ENCODE measurements at regions not wholly inside any gene's neighbourhood (a gene's known extent, or its start where the extent isn't known, plus 50 kb on each side); places are given as distances from the start of the nearest gene placed in this dataset.

- no peak for DNase-seq
These were observed 488.0 kb downstream of the CBLN2 start for GRCh38 chr18:72056171-72056570.

DNA sequence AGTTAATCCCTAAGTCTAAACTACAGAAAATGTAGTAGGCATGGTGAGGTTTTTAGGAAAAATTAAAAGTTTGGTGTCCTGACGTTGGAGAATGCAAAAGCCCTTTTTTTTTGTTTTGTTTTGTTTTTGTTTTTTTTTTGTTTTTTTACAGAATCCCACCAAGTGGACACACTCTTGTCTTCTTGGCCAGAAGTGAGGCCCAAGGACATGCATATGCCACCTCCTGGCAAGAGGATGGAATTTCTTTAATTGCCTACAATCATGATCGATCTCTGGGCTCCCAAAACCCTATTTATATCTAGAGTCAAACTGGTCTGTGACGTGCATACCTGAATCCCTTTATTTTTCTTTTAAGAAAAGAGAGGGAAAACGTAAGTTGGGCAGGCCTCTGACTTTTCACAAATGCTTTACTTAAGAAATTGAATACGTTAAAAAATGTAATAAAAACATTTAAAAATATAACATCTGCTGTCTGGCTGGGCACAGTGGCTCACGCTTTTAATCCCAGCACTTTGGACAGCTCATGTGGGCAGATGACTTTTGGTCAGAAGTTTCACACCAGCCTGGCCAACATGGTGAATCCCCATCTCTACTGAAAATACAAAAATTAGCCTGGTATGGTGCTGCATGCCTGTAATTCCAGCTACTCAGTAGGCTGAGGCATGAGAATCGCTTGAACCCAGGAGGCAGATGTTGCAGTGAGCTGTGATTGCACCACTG, 502.7 kb downstream of the CBLN2 start:
- DNase-seq, result no peak

DNA sequence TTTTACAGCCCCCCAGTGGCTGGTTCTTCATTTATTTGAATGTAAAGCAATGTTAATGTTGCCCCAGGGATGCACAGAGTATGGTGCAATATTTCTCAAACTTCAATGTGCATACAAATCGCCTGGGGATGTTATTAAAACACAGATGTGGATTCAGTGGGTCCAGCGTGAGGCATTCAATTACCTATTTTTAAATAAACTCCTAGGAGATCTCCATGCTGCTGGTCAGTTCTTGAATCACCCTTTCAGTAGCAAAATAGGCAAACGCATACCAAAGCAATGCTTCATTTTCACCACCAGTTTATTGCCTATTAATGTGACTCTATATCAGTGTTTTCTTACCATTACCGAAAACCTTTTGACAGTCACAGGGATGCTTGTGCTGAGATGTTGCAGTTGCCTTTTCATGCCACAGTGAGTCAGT, 530.7 kb downstream of the CBLN2 start:
- no peak for DNase-seq

- no peak for DNase-seq
These were observed 545.5 kb downstream of the CBLN2 start for GRCh38 chr18:71998547-71999097.

- DNase-seq, result no peak
These were observed 548.2 kb downstream of the CBLN2 start for GRCh38 chr18:71995904-71996465.

DNA sequence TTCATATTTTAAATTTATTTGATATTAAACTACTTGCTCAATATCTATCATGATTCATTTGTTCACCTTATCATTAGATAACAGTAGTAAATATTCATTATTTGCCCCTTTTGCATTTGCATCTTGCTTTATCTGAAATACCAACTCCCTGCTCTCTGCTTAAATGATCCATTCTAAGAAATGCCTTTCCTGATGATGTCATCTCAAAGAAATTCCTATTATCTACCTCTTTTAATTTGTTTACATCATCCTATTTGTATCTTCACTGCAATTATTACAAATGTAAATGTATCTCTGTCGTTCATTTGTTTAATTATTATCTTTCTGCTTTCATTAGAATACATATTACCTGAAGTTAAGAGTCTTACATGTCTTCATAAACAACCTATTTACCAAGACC, 549.9 kb downstream of the CBLN2 start:
- no peak for DNase-seq

- DNase-seq, result no peak
These were observed 554.5 kb downstream of the CBLN2 start for GRCh38 chr18:71989616-71990015.

DNA sequence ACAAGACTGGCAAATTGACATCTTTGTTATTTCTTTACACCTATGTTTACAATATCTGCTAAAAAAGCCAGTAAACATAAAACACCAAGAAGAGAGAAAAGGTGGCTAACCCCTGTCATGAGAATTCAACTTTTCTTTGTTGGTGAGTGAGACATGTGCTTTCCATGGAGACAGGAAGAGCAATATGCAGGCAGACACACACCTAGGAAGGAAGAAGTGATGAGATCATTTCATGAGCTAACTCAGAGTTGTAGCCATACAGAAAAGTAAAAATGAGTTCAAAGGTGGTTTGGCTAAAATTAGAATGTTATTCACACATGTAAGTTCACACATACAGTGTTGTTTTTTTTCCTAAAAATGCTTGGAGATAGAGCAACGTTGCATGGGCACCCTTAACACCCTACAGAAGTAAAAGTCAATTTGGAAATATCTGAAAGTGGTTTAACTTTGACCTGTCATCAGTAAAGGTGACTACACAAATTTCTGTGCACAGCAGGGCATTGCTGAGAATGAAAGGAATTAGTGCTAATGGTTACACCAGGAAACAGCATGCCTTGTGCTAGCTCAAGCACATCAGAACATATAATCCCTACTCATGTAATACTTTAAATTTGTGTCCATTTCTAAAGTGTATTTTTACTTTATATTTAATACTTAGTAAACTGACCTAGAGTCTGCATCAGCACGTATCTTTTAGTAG, 557.6 kb downstream of the CBLN2 start:
- DNase-seq, result no peak

GRCh38 chr18:71976744-71977143, 567.4 kb downstream of the CBLN2 start:
- DNase-seq, result no peak

- DNase-seq, result no peak
These were observed 577.4 kb downstream of the CBLN2 start for GRCh38 chr18:71966791-71967190.

DNA sequence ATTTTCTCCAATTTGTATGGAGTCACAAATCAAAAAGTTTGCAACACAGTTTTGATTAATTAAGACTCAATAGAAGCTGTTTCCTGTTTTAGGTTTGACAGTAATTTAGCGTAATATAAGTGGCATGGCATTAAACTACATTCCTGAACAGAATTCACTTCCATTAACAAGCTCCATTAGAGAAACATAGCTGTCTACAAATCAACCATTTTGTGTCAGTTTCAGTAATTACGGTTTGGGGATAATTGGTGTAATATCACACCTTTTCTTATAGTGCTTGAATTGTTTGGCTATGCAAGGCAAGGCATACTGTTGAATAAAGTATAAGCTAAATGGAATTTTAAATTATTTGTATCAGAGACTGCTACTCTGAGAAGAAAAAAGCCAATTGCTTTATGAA, 585.5 kb downstream of the CBLN2 start:
- no peak for DNase-seq

GRCh38 chr18:71951001-71951400, 593.1 kb downstream of the CBLN2 start:
- DNase-seq, result no peak

GRCh38 chr18:71942433-71942832, 601.7 kb downstream of the CBLN2 start:
- DNase-seq, result no peak

- no peak for DNase-seq
These were observed 604.7 kb downstream of the CBLN2 start for GRCh38 chr18:71939483-71939882.

- DNase-seq, result no peak
These were observed 607.4 kb downstream of the CBLN2 start for GRCh38 chr18:71936744-71937143.

GRCh38 chr18:71919211-71919610, 624.9 kb downstream of the CBLN2 start:
- DNase-seq, result no peak

DNA sequence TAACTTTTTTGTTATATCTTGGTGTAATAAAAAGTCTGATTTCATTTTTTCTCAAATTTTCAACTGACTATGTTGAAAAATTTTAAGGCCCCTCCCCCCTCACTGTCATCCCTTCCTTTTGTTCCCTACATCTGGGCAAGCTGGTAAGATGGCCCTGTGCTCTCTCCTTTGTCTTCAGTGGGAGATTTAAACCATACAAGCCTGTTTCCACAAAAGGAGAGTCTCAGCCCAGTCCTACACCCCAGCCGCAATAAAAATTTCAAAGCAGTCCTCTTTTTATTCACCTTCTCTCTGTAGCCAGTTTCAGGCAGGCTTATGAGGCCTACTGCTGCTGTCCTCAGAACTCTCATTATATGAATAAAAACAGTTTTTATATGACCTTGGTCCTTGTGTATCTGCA, 630.5 kb downstream of the CBLN2 start:
- DNase-seq, result no peak

DNA sequence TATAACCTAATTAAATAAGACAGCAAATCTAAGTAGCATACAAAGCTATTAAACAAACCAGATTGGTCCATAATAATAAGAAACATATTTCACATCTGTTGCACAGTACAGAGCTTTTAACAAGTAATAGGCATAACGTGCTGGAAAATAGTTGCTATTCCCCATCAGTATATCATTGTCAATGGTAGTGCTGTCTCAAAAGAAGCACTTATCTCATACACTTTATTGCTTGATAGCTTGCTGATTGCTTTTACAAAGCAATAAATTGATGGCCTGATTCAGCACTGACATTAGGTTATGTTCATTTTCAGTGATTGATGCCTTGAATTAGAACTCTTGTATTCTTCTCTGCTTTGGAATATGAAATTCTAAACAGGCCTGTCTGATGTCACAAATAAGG, 641.7 kb downstream of the CBLN2 start:
- no peak for DNase-seq

DNA sequence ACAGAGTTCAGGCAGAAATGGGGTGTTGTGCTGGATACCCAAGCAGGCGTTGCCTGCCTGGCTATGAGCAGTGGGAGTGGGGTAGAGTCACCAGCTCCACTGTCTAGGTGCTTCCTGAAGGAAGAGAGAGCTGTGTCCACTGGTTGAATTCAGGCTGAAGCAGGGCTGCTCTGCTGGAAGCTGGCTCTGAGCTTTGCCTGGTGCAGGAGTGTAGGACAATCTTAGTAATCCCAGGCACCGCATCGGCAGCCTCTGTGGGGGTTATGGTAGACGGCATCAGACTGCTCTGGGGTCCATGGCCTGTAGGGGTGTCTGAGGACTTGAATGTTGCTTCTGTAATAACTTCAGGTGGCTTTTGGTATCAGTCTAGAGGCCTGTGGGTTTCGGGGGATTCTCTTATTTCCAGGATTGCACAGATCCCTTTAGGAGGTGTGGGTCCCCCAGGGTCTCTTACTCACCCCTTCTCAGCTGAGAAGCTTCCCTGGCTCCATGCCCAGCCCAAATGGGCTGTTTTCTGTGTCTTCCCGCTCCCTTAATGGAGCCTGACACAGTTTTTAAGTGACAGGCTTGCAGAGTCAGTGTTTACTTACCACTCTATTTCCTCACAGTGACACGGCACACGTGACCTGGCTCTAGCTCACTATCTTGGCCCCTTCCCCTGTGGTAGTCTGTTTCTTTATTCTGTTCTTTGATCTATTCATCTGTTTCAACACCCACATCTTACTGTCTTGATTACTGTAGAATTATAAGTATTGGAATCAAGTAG, 644.3 kb downstream of the CBLN2 start:
- no peak for DNase-seq

- no peak for DNase-seq
These were observed 645.0 kb downstream of the CBLN2 start for GRCh38 chr18:71899183-71899582.

GRCh38 chr18:71887509-71887908, 656.6 kb downstream of the CBLN2 start:
- DNase-seq, result no peak

DNA sequence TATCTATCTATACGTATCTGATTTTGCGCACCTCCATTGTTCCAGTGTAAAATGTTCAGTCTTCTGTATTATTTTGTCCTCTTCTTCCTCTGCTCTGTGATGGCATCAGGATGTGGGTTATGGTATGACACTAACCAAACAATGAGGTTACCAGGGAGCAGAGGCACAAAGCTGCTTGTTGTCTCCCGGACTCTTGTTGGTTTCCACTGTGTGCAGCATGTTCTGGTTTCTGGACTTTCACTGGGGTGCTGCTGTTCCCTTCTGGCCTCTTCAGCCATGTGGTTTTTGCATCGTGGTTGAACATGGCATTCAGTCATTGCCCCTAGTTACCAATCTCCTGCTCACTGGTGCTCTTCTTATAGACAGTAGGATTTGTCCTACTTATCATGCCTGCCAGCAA, 665.9 kb downstream of the CBLN2 start:
- DNase-seq, result no peak

GRCh38 chr18:71873695-71874094, 670.4 kb downstream of the CBLN2 start:
- no peak for DNase-seq

Measured in activated effector memory CD4-positive, alpha-beta T cell treated with anti-CD3 and anti-CD28 coated beads, Interleukin-2, amount 50 U/mL, for 16 hours (primary cell).